GM19463 (cell line): ENCODE measurements at regions not wholly inside any gene's neighbourhood (a gene's known extent, or its start where the extent isn't known, plus 50 kb on each side); places are given as distances from the start of the nearest gene placed in this dataset.

Experiments used
- ATAC-seq: cut with Tn5 transposase; IDR thresholded peaks from one replicate; pipeline ENCODE4 v1.9.1; 2021; ENCODE audit warnings: mild to moderate bottlenecking, moderate library complexity; ENCODE audit not compliant: unreplicated experiment

DNA sequence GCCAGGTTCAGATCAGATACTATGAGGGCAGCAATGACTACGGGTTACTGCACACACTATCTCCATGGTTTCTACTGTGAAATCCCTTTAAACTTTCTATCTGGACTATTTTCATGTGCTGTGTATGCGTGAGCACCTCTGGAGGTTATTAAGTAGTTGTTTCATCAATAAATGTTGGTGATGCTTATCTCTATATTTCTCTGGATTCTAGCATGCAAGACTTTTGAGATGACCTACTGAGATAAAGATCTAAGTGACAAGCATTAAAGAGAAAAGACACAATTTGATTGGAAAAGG, 194.0 kb downstream of the NRIP1 start:
- peak; percentile 8 for ATAC-seq

- peak; percentile 70 for ATAC-seq
Observed at GRCh38 chr21:14869984-14870852, 194.6 kb downstream of the NRIP1 start.

- no peak for ATAC-seq
Observed at GRCh38 chr21:14866859-14867765, 197.7 kb downstream of the NRIP1 start.

GRCh38 chr21:14864211-14865021, 200.4 kb downstream of the NRIP1 start:
- peak; percentile 82 for ATAC-seq

DNA sequence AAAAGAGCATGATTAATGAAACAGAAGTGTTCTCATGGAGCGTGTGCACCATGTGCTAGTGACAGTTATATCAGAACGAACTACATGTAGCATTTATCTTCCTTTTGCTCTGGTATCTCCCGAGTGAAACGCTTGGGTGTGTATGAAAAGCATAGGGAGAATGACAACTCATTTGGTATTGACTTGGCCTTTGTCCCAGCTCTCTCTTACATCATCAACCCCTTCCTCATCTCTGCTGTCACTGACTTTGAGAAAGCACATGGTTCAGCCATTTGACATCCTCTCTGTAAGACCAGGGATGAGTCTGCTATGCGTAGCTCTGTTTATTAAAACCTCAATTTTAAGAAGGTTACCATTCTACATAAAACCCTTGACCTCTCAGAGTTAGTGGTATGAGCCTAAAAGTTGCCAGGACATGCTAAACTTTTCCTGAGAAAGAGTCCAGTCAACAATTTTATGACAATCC, 201.0 kb downstream of the NRIP1 start:
- no peak for ATAC-seq

- no peak for ATAC-seq
Observed at GRCh38 chr21:14862794-14863720, 201.7 kb downstream of the NRIP1 start.

- no peak for ATAC-seq
Observed at GRCh38 chr21:14858311-14858710, 206.5 kb downstream of the NRIP1 start.

DNA sequence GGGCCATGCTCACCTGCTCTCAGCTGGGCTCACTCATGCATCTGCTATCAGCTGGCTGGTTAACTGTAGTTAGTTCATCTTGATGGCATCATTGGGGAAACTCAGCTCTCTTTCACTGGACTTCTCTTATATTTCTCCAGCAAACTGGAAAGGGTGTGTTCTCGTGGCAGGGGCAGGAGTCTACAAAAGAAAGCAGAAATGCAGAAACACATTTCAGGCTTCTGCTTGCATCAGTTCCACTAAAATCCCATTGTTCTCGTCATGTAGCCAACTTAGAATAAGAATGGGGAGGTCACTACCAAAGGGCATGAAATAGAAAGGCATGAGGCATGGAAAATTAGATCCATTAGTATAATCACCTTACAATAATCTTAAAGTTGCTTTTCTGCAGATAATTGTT, 207.3 kb downstream of the NRIP1 start:
- no peak for ATAC-seq

- no peak for ATAC-seq
Observed at GRCh38 chr21:14850394-14850793, 214.4 kb downstream of the NRIP1 start.

DNA sequence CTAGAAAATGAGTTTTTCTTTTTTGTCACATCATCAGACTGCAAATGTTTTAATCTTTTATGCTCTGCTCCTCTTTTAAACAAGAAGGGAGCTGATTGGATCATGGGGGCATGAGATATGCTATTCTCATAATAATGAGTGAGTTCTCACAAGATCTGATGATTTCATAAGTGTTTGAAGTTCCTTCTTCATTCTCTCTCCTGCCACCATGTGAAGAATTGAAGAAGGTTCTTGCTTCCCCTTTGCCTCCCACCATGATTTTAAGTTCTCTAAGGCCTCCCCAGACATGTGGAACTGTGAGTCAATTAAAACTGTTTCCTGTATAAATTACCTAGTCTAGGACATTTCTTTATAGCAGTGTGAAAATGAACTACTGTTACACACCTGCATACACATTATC, 218.2 kb downstream of the NRIP1 start:
- ATAC-seq, result no peak

DNA sequence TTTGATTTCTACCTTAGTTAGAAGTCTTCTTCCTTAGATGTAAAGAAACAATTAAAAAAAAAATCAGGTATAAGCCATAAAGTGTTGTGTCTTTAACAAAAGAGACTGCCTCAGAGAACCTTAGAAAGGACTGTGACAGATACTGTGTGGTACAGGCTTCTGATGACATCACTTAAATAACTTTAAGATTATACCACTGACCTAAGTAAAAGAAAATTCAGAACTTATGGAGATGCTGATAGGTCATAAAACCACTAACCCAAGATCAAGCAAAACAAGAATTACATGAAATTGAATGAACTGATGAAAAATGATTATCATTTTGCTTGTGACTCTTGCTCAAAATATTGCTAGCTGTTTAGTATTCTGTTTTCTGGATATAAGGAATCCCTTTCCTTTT, 220.8 kb downstream of the NRIP1 start:
- no peak for ATAC-seq

DNA sequence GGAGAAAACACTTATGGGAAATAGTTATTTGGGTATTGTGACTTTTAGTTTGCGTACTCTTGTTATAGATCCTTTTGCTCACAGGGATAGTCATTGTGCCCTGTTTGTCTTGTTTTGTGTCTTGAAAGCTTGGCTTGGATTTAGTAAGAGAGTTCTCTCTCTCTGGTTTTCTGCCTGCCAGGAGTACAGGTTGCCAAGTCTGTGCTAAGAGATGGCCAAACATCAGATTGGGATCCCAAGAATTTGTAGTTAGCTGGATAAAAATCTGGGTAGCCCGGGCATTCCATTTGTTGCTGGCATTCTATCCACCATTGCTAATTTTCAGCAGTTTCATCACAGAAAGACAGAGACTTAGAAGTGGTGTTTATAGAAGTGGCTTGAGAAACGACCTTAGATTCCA, 222.2 kb downstream of the NRIP1 start:
- ATAC-seq, result no peak

DNA sequence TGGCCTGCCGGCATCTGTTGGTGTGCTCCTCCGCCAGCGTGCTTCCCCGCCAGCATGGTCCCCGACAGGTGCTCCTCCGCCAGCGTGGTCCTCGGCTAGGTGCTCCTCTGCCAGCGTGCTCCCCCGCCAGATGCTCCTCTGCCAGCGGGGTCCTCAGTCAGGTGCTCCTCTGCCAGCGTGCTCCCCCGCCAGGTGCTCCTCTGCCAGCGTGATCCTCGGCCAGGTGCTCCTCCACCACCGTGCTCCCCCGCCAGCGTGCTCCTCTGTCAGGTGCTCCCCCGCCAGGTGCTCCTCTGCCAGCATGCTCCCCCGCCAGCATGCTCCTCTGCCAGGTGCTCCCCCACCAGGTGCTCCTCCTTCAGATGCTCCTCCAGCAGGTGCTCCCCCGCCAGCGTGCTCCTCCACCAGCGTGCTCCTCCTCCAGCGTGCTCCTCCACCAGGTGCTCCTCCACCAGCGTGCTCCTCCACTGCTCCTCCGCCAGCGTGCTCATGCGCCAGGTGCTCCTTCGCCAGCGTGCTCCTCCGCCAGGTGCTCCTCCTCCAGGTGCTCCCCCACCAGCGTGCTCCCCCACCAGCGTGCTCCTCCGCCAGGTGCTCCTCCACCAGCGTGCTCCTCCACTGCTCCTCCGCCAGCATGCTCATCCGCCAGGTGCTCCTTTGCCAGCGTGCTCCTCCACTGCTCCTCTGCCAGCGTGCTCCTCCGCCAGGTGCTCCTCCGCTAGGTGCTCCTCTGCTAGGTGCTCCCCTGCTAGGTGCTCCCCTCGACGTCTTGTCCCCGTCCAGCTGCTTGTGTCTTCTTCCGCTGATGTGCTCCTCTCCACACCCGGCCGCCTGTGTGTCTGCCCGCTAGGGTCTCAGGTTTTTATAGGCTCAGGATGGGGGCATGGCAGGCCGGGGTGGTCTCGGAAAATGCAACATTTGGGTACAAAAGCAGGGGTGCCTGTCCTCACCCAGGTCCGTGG, 223.0 kb downstream of the NRIP1 start:
- no peak for ATAC-seq

DNA sequence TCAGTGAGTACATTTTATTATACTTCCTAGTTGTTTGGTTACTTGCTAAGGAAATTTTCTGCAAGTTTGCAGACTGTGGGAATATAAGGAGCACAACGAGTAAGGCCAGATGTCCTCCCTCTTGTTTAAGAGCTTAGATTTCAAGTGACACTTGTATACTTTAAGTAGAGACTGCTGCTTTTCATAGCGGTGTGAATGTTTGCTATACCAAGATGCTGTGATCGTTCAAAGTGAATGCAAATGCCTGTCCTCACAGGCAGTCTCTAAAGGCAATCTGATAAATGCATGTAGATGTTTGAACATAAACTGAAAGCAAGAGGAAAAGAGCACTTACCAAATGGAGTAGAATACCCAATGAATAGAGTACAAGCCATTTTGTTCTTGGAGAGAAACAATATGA, 226.4 kb downstream of the NRIP1 start:
- no peak for ATAC-seq

DNA sequence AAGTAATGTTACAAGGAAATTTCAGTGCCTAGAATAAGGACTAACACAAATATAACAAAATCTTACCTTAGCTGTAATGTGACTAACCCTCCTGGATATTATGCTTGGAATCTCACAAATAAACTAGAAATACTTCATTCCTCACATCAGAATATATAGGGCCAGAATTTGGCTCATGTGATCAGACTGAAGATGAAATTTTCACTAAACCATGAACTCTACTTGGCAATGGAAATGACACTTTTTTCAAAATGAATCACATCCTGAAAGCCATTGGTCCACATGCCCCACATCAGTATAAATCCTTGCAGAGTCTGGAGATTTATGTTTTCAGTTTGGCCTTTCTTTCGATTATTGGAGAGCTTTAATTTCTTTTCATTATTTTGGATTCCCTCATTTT, 227.8 kb downstream of the NRIP1 start:
- no peak for ATAC-seq

GRCh38 chr21:14833666-14834351, 231.0 kb downstream of the NRIP1 start:
- ATAC-seq, result no peak

- no peak for ATAC-seq
Observed at GRCh38 chr21:14833241-14833640, 231.6 kb downstream of the NRIP1 start.

GRCh38 chr21:14830307-14830706, 234.5 kb downstream of the NRIP1 start:
- no peak for ATAC-seq
